IMR-90 (cell line): ENCODE measurements at regions not wholly inside any gene's neighbourhood (a gene's known extent, or its start where the extent isn't known, plus 50 kb on each side); places are given as distances from the start of the nearest gene placed in this dataset.

Experiments used
- ATAC-seq: fragments of 200-7000 bp; cut with Tn5 transposase; 2 replicates; pipeline ENCODE4 v1.9.1; 2020; ENCODE audit warnings: low read depth, mild to moderate bottlenecking, moderate library complexity
- BruUV-seq: library from RNA; stranded (reverse); fragments of 400-500 nt; replicated peaks from 2 replicates; lab custom pipeline; 2021; lab: Mats Ljungman, UMichigan
- CTCF ChIA-PET: fragments of 300-600 bp; formaldehyde crosslinking; extraction: SDS; loops from one replicate; lab custom pipeline; 2021; ENCODE audit warnings: antibody characterized with exemption; lab: Yijun Ruan, JAX
- POLR2A ChIA-PET: fragments of 300-600 bp; sonication (Branson Sonifier 250); formaldehyde crosslinking; loops from one replicate; lab custom pipeline; 2022; ENCODE audit warnings: antibody characterized with exemption; ENCODE audit not compliant: unreplicated experiment; lab: Charles Lee
- DNase-seq: peaks from one replicate; pipeline ENCODE4 v3.0.0; 2013
- H2AFZ ChIP-seq: replicated peaks from 2 replicates; pipeline ENCODE3; 2013; ENCODE audit warnings: low read length, mild to moderate bottlenecking; ENCODE audit not compliant: poor library complexity
- H2AK5ac ChIP-seq: 2 replicates; pipeline ENCODE4 v1.6.1; 2013; ENCODE audit warnings: low read depth, low read length, inconsistent platforms
- H2AK9ac ChIP-seq: replicated peaks from 2 replicates; pipeline ENCODE3; 2013; ENCODE audit warnings: mild to moderate bottlenecking, low read depth, low read length, moderate library complexity; ENCODE audit not compliant: poor library complexity
- H2BK120ac ChIP-seq: 2 replicates; pipeline ENCODE4 v1.6.1; 2013; ENCODE audit warnings: low read depth, low read length, inconsistent platforms
- H2BK15ac ChIP-seq: 3 replicates; pipeline ENCODE4 v1.6.1; 2013; ENCODE audit warnings: low read depth, low read length, inconsistent platforms
- H2BK20ac ChIP-seq: 2 replicates; pipeline ENCODE4 v1.6.1; 2013; ENCODE audit warnings: low read depth, mild to moderate bottlenecking, inconsistent platforms, low read length, moderate library complexity
- H2BK5ac ChIP-seq: 2 replicates; pipeline ENCODE4 v1.6.1; 2013; ENCODE audit warnings: mild to moderate bottlenecking, low read depth, low read length, inconsistent platforms; ENCODE audit not compliant: poor library complexity, severe bottlenecking
- H3K14ac ChIP-seq: replicated peaks from 2 replicates; pipeline ENCODE4 v1.6.1; 2013; ENCODE audit warnings: low read depth, low read length, inconsistent platforms
- H3K18ac ChIP-seq: 2 replicates; pipeline ENCODE4 v1.6.1; 2013; ENCODE audit warnings: low read depth, low read length, control low read depth
- H3K23ac ChIP-seq: 2 replicates; pipeline ENCODE4 v1.6.1; 2013; ENCODE audit warnings: low read depth, low read length, inconsistent platforms
- H3K27ac ChIP-seq: 2 replicates; pipeline ENCODE4 v1.5.1; 2013; ENCODE audit warnings: mild to moderate bottlenecking, control low read depth, low read length; ENCODE audit not compliant: insufficient read depth
- H3K27me3 ChIP-seq: 2 replicates; pipeline ENCODE4 v1.6.1; 2013; ENCODE audit warnings: low read length; ENCODE audit not compliant: control insufficient read depth, insufficient read depth
- H3K36me3 ChIP-seq: 2 replicates; pipeline ENCODE4 v1.6.1; 2013; ENCODE audit warnings: low read length, mixed read lengths; ENCODE audit not compliant: control insufficient read depth, insufficient read depth
- H3K4ac ChIP-seq: 2 replicates; pipeline ENCODE4 v1.6.1; 2013; ENCODE audit warnings: low read depth, low read length, inconsistent platforms
- H3K4me1 ChIP-seq: 2 replicates; pipeline ENCODE4 v1.6.1; 2013; ENCODE audit warnings: low read length, mixed read lengths; ENCODE audit not compliant: control insufficient read depth, insufficient read depth
- H3K4me2 ChIP-seq: 2 replicates; pipeline ENCODE4 v1.6.1; 2013; ENCODE audit warnings: low read depth, mild to moderate bottlenecking, control low read depth, low read length, moderate library complexity
- H3K4me3 ChIP-seq: 2 replicates; pipeline ENCODE4 v1.5.1; 2013; ENCODE audit warnings: low read depth, mild to moderate bottlenecking, control low read depth, low read length, moderate library complexity; ENCODE audit not compliant: insufficient read depth
- H3K56ac ChIP-seq: 2 replicates; pipeline ENCODE4 v1.6.1; 2013; ENCODE audit warnings: low read length, inconsistent platforms; ENCODE audit not compliant: insufficient read depth; ENCODE audit errors: extremely low read depth
- H3K79me1 ChIP-seq, 2 experiments: 2 replicates each; pipeline ENCODE4 v1.6.1; 2013; ENCODE audit warnings: low read length in 2 of 2, inconsistent platforms in 1 of 2, low read depth in 1 of 2
- H3K9ac ChIP-seq: 2 replicates; pipeline ENCODE4 v1.6.1; 2013; ENCODE audit warnings: low read depth, low read length, control low read depth
- H3K9me1 ChIP-seq: 2 replicates; pipeline ENCODE4 v1.6.1; 2013; ENCODE audit warnings: low read length, inconsistent platforms; ENCODE audit not compliant: insufficient read depth
- H3K9me3 ChIP-seq: 2 replicates; pipeline ENCODE4 v1.6.1; 2013; ENCODE audit warnings: low read length; ENCODE audit not compliant: control insufficient read depth, insufficient read depth
- H4K20me1 ChIP-seq: 2 replicates; pipeline ENCODE4 v1.6.1; 2013; ENCODE audit warnings: low read length, inconsistent platforms; ENCODE audit not compliant: insufficient read depth
- H4K5ac ChIP-seq: 2 replicates; pipeline ENCODE4 v1.6.1; 2013; ENCODE audit warnings: mild to moderate bottlenecking, low read depth, low read length, control low read depth
- H4K8ac ChIP-seq, 2 experiments: 2 replicates each; pipeline ENCODE4 v1.6.1; 2013; ENCODE audit warnings: low read depth in 2 of 2, low read length in 2 of 2, control low read depth in 1 of 2, inconsistent platforms in 1 of 2
- H4K91ac ChIP-seq: 2 replicates; pipeline ENCODE4 v1.6.1; 2013; ENCODE audit warnings: low read depth, low read length, inconsistent platforms; ENCODE audit not compliant: insufficient read depth
- BHLHE40 ChIP-seq: fragments of 150-350 bp; IDR thresholded peaks from 2 replicates; pipeline ENCODE4 v1.6.1; 2016; ENCODE audit warnings: mild to moderate bottlenecking, low read depth, low read length
- CEBPB ChIP-seq: IDR thresholded peaks from 2 replicates; pipeline ENCODE4 v1.6.1; 2012; ENCODE audit warnings: low read depth, low read length, improper control_type of control experiment
- NFE2L2 ChIP-seq: fragments of 150-350 bp; IDR thresholded peaks from 2 replicates; pipeline ENCODE4 v1.6.1; 2016; ENCODE audit warnings: low read depth, mild to moderate bottlenecking, low read length
- WGBS, 2 experiments: methylation state at CpG; one replicate each; pipeline versions ENCODE4 v1.1.5 to v1.1.7; 2013; ENCODE audit warnings: missing lambda C conversion rate in 2 of 2; ENCODE audit not compliant: insufficient read length in 1 of 2; ENCODE audit errors: extremely low coverage in 2 of 2; 5-methylcytosine and 5-hydroxymethylcytosine counted together
- dilution Hi-C: fragments of 300-500 bp; cut with HindIII; formaldehyde crosslinking; loops from one replicate; pipeline ENCODE4 v1.14.3; 2018; ENCODE audit warnings: low sequenced_read_pairs; ENCODE audit not compliant: unreplicated experiment
- in situ Hi-C: fragments of 300-500 bp; cut with MboI; formaldehyde crosslinking; loops from 3 replicates; pipeline ENCODE4 v1.14.3; 2019; ENCODE audit warnings: low sequenced_read_pairs, inconsistent platforms, mixed read lengths
- intact Hi-C: fragments of 100-400 bp; cut with micrococcal nuclease; formaldehyde crosslinking; loops from 2 replicates; pipeline ENCODE4 v1.10.0; 2022
- TF ChIP-seq, protein P1 (sequence below): fragments of 150-350 bp; IDR thresholded peaks from 2 replicates; pipeline ENCODE4 v1.6.1; 2016; ENCODE audit warnings: low read depth, mild to moderate bottlenecking, low read length, moderate library complexity, borderline replicate concordance
- TF ChIP-seq, protein P2 (sequence below): conservative IDR thresholded peaks from 2 replicates; pipeline ENCODE4 v1.5.1; 2012; ENCODE audit warnings: mild to moderate bottlenecking, low read depth, low read length, improper control_type of control experiment

DNA sequence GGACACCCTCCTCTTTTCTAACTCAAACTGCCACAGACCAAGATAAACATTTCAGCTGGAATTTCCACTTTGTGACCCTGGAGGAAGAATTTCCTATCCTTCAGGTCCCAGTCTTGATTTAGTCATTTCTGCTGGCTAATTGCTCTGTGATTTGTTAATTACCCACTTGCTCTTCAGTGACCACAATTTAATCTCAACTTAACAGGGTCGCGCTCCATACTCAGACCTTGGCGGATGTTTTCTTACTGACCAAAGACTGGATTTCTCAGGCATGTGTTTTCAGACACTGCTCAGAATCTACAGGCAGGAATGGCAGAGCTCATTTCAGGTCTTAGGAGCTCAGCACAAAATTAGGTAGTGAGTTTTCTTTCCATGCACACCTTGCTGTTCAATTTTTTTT is 188.9 kb downstream of the ASMT start:
- no peak overlapping the region for H3K18ac ChIP-seq
- no peak overlapping the region for H3K9ac ChIP-seq
- H3K9me1 ChIP-seq, result no peaks in the 10 kb centered on the region
- ChIA-PET CTCF (no interaction called here), POLR2A (no interaction called here)
- no peaks in the 10 kb centered on the region for H4K20me1 ChIP-seq
- H2BK15ac ChIP-seq, result no peak overlapping the region
- H4K91ac ChIP-seq, result no peak overlapping the region
- in situ Hi-C loops, result no loop called here
- dilution Hi-C loops, result no loop called here
- no peak overlapping the region for H2AK5ac ChIP-seq
- H3K4me3 ChIP-seq, result no peak overlapping the region
- H3K4me1 ChIP-seq, result no peaks in the 10 kb centered on the region
- no peak overlapping the region for H3K14ac ChIP-seq
- H3K27ac ChIP-seq, result no peak overlapping the region
- no peak overlapping the region for H4K5ac ChIP-seq
- H3K36me3 ChIP-seq, result no peaks in the 10 kb centered on the region
- no peaks in the 10 kb centered on the region for H3K79me1 ChIP-seq
- TF ChIP-seq CEBPB (no peak), BHLHE40 (no peak), NFE2L2 (no peak)
- TF ChIP-seq, protein P1, sequence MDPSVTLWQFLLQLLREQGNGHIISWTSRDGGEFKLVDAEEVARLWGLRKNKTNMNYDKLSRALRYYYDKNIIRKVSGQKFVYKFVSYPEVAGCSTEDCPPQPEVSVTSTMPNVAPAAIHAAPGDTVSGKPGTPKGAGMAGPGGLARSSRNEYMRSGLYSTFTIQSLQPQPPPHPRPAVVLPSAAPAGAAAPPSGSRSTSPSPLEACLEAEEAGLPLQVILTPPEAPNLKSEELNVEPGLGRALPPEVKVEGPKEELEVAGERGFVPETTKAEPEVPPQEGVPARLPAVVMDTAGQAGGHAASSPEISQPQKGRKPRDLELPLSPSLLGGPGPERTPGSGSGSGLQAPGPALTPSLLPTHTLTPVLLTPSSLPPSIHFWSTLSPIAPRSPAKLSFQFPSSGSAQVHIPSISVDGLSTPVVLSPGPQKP, result no peak
- TF ChIP-seq, protein P2, sequence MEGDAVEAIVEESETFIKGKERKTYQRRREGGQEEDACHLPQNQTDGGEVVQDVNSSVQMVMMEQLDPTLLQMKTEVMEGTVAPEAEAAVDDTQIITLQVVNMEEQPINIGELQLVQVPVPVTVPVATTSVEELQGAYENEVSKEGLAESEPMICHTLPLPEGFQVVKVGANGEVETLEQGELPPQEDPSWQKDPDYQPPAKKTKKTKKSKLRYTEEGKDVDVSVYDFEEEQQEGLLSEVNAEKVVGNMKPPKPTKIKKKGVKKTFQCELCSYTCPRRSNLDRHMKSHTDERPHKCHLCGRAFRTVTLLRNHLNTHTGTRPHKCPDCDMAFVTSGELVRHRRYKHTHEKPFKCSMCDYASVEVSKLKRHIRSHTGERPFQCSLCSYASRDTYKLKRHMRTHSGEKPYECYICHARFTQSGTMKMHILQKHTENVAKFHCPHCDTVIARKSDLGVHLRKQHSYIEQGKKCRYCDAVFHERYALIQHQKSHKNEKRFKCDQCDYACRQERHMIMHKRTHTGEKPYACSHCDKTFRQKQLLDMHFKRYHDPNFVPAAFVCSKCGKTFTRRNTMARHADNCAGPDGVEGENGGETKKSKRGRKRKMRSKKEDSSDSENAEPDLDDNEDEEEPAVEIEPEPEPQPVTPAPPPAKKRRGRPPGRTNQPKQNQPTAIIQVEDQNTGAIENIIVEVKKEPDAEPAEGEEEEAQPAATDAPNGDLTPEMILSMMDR, result no peak
- peaks cover 3% of the 10 kb centered on the region for H3K9me3 ChIP-seq
- intact Hi-C loops, result no loop called here
- no peak overlapping the region for H3K23ac ChIP-seq
- BruUV-seq, result no TSS peak
- DNase-seq, result no peak
- ATAC-seq, result no peak
- no peak overlapping the region for H4K8ac ChIP-seq
- H2BK20ac ChIP-seq, result no peak overlapping the region
- H2AFZ ChIP-seq, result no peak overlapping the region
- no peak overlapping the region for H2AK9ac ChIP-seq
- H3K27me3 ChIP-seq, result no peaks in the 10 kb centered on the region
- H2BK120ac ChIP-seq, result no peak overlapping the region
- WGBS, 2 experiments, result no CpG with 5 or more reads among the region's 3 CpGs
- H3K4ac ChIP-seq, result no peak overlapping the region
- no peak overlapping the region for H3K4me2 ChIP-seq
- no peak overlapping the region for H2BK5ac ChIP-seq
- no peak overlapping the region for H3K56ac ChIP-seq
